Neural progenitor cell (in vitro differentiated cells): ENCODE measurements at regions not wholly inside any gene's neighbourhood (a gene's known extent, or its start where the extent isn't known, plus 50 kb on each side); places are given as distances from the start of the nearest gene placed in this dataset.

Source experiments
- DNase-seq: peaks from one replicate; pipeline ENCODE4 v3.0.0-alpha.2; 2016; ENCODE audit warnings: low spot score
- H2AFZ ChIP-seq: fragments of 200-600 bp; sonication (generic); replicated peaks from 2 replicates; pipeline ENCODE4 v1.6.1; 2016; ENCODE audit warnings: antibody characterized with exemption
- H3F3A ChIP-seq: fragments of 200-600 bp; sonication (generic); 2 replicates; pipeline ENCODE4 v1.6.1; 2016; ENCODE audit warnings: antibody characterized with exemption, low read depth
- H3K27ac ChIP-seq: fragments of 200-600 bp; sonication (generic); 2 replicates; pipeline ENCODE4 v1.5.1; 2016; ENCODE audit warnings: mild to moderate bottlenecking
- H3K27me3 ChIP-seq: fragments of 200-600 bp; sonication (generic); 2 replicates; pipeline ENCODE4 v1.6.1; 2016; ENCODE audit warnings: mild to moderate bottlenecking, moderate library complexity
- H3K36me3 ChIP-seq: fragments of 200-600 bp; sonication (generic); 2 replicates; pipeline ENCODE4 v1.5.1; 2016
- H3K4me1 ChIP-seq: fragments of 200-600 bp; sonication (generic); 2 replicates; pipeline ENCODE4 v1.6.1; 2016; ENCODE audit warnings: mixed run types
- H3K4me2 ChIP-seq: fragments of 200-600 bp; sonication (generic); 2 replicates; pipeline ENCODE4 v1.6.1; 2016
- H3K4me3 ChIP-seq: fragments of 200-600 bp; sonication (generic); 2 replicates; pipeline ENCODE4 v1.5.1; 2016
- H3K79me2 ChIP-seq: fragments of 200-600 bp; sonication (generic); 2 replicates; pipeline ENCODE4 v1.6.1; 2016; ENCODE audit warnings: low read depth
- H3K9ac ChIP-seq: fragments of 200-600 bp; sonication (generic); 2 replicates; pipeline ENCODE4 v1.6.1; 2016
- H3K9me3 ChIP-seq: fragments of 200-600 bp; sonication (generic); 2 replicates; pipeline ENCODE4 v1.5.1; 2016; ENCODE audit warnings: low read depth
- H4K20me1 ChIP-seq: fragments of 200-600 bp; sonication (generic); 2 replicates; pipeline ENCODE4 v1.6.1; 2016; ENCODE audit warnings: low read depth
- H3K27ac Mint-ChIP-seq: 3 replicates; pipeline ENCODE4 v1.8.0; 2021; ENCODE audit warnings: mixed read lengths
- H3K27me3 Mint-ChIP-seq: 2 replicates; pipeline ENCODE4 v1.8.0; 2022; ENCODE audit warnings: low read depth, mild to moderate bottlenecking, inconsistent platforms, moderate library complexity, mixed read lengths; ENCODE audit not compliant: insufficient read depth
- H3K36me3 Mint-ChIP-seq: 3 replicates; pipeline ENCODE4 v1.8.0; 2021; ENCODE audit warnings: mixed read lengths
- H3K4me1 Mint-ChIP-seq: 3 replicates; pipeline ENCODE4 v1.8.0; 2021; ENCODE audit warnings: mixed read lengths
- H3K4me3 Mint-ChIP-seq: 3 replicates; pipeline ENCODE4 v1.8.0; 2021; ENCODE audit warnings: mild to moderate bottlenecking, moderate library complexity, mixed read lengths
- H3K9me3 Mint-ChIP-seq: 3 replicates; pipeline ENCODE4 v1.8.0; 2020; ENCODE audit warnings: mixed read lengths
- CTCF ChIP-seq: fragments of 200-600 bp; sonication (generic); IDR thresholded peaks from 2 replicates; pipeline ENCODE4 v1.5.1; 2017; ENCODE audit warnings: antibody characterized with exemption, mild to moderate bottlenecking
- EZH2 ChIP-seq: fragments of 200-600 bp; sonication (generic); IDR thresholded peaks from 2 replicates; pipeline ENCODE4 v1.6.1; 2017; ENCODE audit warnings: antibody characterized with exemption, mild to moderate bottlenecking, moderate library complexity
- EZH2phosphoT487 ChIP-seq: fragments of 200-600 bp; sonication (generic); IDR thresholded peaks from 2 replicates; pipeline ENCODE4 v1.6.1; 2017; ENCODE audit warnings: antibody characterized with exemption

GRCh38 chr4:92215476-92215875 lies 88.3 kb upstream of the GRID2 start:
- Histone ChIP-seq H3K4me3 (no peak overlapping the region), H2AFZ (no peak overlapping the region), H4K20me1 (no peaks in the 10 kb centered on the region), H3K36me3 (no peaks in the 10 kb centered on the region), H3K27ac (no peak overlapping the region), H3K4me2 (no peak overlapping the region), H3K4me1 (no peaks in the 10 kb centered on the region), H3K27me3 (no peaks in the 10 kb centered on the region), H3K9ac (no peak overlapping the region), H3K9me3 (peaks cover 3% of the 10 kb centered on the region), H3K79me2 (no peaks in the 10 kb centered on the region), H3F3A (no peaks in the 10 kb centered on the region)
- Mint-ChIP-seq H3K27ac (no peak overlapping the region), H3K9me3 (peaks cover 7% of the 10 kb centered on the region), H3K27me3 (peaks cover 4% of the 10 kb centered on the region), H3K4me1 (peaks cover 6% of the 10 kb centered on the region), H3K4me3 (no peak overlapping the region), H3K36me3 (no peaks in the 10 kb centered on the region)
- no peak for DNase-seq
- TF ChIP-seq EZH2, result no peak
- no peak for TF ChIP-seq EZH2phosphoT487
- TF ChIP-seq CTCF, result no peak

- Histone ChIP-seq H3K27ac (no peak overlapping the region), H3K27me3 (no peaks in the 10 kb centered on the region), H3K36me3 (no peaks in the 10 kb centered on the region), H3K4me2 (no peak overlapping the region), H3K4me1 (no peaks in the 10 kb centered on the region), H3F3A (no peaks in the 10 kb centered on the region), H2AFZ (no peak overlapping the region), H3K4me3 (no peak overlapping the region), H3K79me2 (no peaks in the 10 kb centered on the region), H3K9me3 (no peaks in the 10 kb centered on the region), H3K9ac (no peak overlapping the region), H4K20me1 (no peaks in the 10 kb centered on the region)
- TF ChIP-seq EZH2, result no peak
- no peak for TF ChIP-seq CTCF
- no peaks in the 10 kb centered on the region for H3K36me3 Mint-ChIP-seq
- DNase-seq, result no peak
- no peak overlapping the region for H3K27ac Mint-ChIP-seq
- peaks cover 3% of the 10 kb centered on the region for H3K4me1 Mint-ChIP-seq
- H3K9me3 Mint-ChIP-seq, result no peaks in the 10 kb centered on the region
- no peaks in the 10 kb centered on the region for H3K27me3 Mint-ChIP-seq
- H3K4me3 Mint-ChIP-seq, result no peak overlapping the region
These were observed 72.3 kb upstream of the GRID2 start for GRCh38 chr4:92231511-92231910.

GRCh38 chr4:92232566-92232965 lies 71.2 kb upstream of the GRID2 start:
- Mint-ChIP-seq H3K27me3 (no peaks in the 10 kb centered on the region), H3K9me3 (no peaks in the 10 kb centered on the region), H3K4me1 (peaks cover 6% of the 10 kb centered on the region), H3K36me3 (no peaks in the 10 kb centered on the region), H3K27ac (no peak overlapping the region), H3K4me3 (no peak overlapping the region)
- no peaks in the 10 kb centered on the region for H3K27me3 ChIP-seq
- DNase-seq, result no peak
- no peaks in the 10 kb centered on the region for H4K20me1 ChIP-seq
- H3K36me3 ChIP-seq, result no peaks in the 10 kb centered on the region
- no peak overlapping the region for H3K27ac ChIP-seq
- H3K4me1 ChIP-seq, result no peaks in the 10 kb centered on the region
- H3K9me3 ChIP-seq, result no peaks in the 10 kb centered on the region
- no peaks in the 10 kb centered on the region for H3K79me2 ChIP-seq
- H3K4me3 ChIP-seq, result no peak overlapping the region
- no peak overlapping the region for H2AFZ ChIP-seq
- TF ChIP-seq CTCF (no peak), EZH2 (no peak)
- H3K9ac ChIP-seq, result no peak overlapping the region
- H3K4me2 ChIP-seq, result no peak overlapping the region
- no peaks in the 10 kb centered on the region for H3F3A ChIP-seq
